Loucy (cell line): ENCODE measurements at regions not wholly inside any gene's neighbourhood (a gene's known extent, or its start where the extent isn't known, plus 50 kb on each side); places are given as distances from the start of the nearest gene placed in this dataset.

Experiments
- H2AFZ ChIP-seq: fragments of 200-600 bp; sonication (generic); 2 replicates; pipeline ENCODE4 v1.6.0; 2016; ENCODE audit warnings: antibody characterized with exemption, mild to moderate bottlenecking, low read length, moderate library complexity
- H3F3A ChIP-seq: fragments of 200-600 bp; 2 replicates; pipeline ENCODE4 v1.6.0; 2016; ENCODE audit warnings: antibody characterized with exemption, low read depth, mild to moderate bottlenecking
- H3K27me3 ChIP-seq: fragments of 200-600 bp; sonication (generic); 2 replicates; pipeline ENCODE4 v1.6.1; 2014; ENCODE audit warnings: low read length, mild to moderate bottlenecking; ENCODE audit not compliant: insufficient read depth, poor library complexity, severe bottlenecking
- H3K36me3 ChIP-seq: fragments of 200-600 bp; sonication (generic); 2 replicates; pipeline ENCODE4 v1.6.1; 2016; ENCODE audit warnings: low read length; ENCODE audit not compliant: insufficient read depth
- H3K4me1 ChIP-seq: fragments of 200-600 bp; sonication (generic); 2 replicates; pipeline ENCODE4 v1.5.1; 2014; ENCODE audit warnings: low read length, mild to moderate bottlenecking; ENCODE audit not compliant: insufficient read depth, poor library complexity, severe bottlenecking
- H3K4me2 ChIP-seq: fragments of 200-600 bp; sonication (generic); 2 replicates; pipeline ENCODE4 v1.6.0; 2014; ENCODE audit warnings: antibody characterized with exemption, low read length, low read depth, mild to moderate bottlenecking; ENCODE audit not compliant: poor library complexity, severe bottlenecking
- H3K4me3 ChIP-seq: fragments of 200-600 bp; sonication (generic); 2 replicates; pipeline ENCODE4 v1.5.1; 2014; ENCODE audit warnings: low read length, mild to moderate bottlenecking, mixed read lengths; ENCODE audit not compliant: poor library complexity, severe bottlenecking
- H3K79me2 ChIP-seq: fragments of 200-600 bp; sonication (generic); 2 replicates; pipeline ENCODE4 v1.6.1; 2014; ENCODE audit warnings: low read length; ENCODE audit not compliant: insufficient read depth
- H3K9ac ChIP-seq: fragments of 200-600 bp; sonication (generic); 2 replicates; pipeline ENCODE4 v1.6.0; 2014; ENCODE audit warnings: mild to moderate bottlenecking, low read depth, low read length, moderate library complexity; ENCODE audit not compliant: poor library complexity, severe bottlenecking
- H3K9me2 ChIP-seq: fragments of 200-600 bp; sonication (generic); replicated peaks from 2 replicates; pipeline ENCODE4 v1.6.1; 2016; ENCODE audit warnings: low read depth, low read length, mixed read lengths
- H3K9me3 ChIP-seq: fragments of 200-600 bp; sonication (generic); 2 replicates; pipeline ENCODE4 v1.6.1; 2014; ENCODE audit warnings: mild to moderate bottlenecking, antibody characterized with exemption, low read length, low read depth; ENCODE audit not compliant: insufficient read depth
- H4K20me1 ChIP-seq: fragments of 200-600 bp; sonication (generic); 2 replicates; pipeline ENCODE4 v1.6.0; 2014; ENCODE audit warnings: antibody characterized with exemption, low read length, mild to moderate bottlenecking; ENCODE audit not compliant: insufficient read depth, poor library complexity, severe bottlenecking
- CTCF ChIP-seq: fragments of 200-600 bp; sonication (generic); conservative IDR thresholded peaks from 2 replicates; pipeline ENCODE4 v1.5.1; 2014; ENCODE audit warnings: mild to moderate bottlenecking, antibody characterized with exemption, low read length
- EZH2phosphoT487 ChIP-seq: fragments of 200-600 bp; IDR thresholded peaks from 2 replicates; pipeline ENCODE4 v1.6.1; 2018; ENCODE audit warnings: antibody characterized with exemption, mild to moderate bottlenecking, moderate library complexity, borderline replicate concordance

- Histone ChIP-seq H3K4me2 (no peak overlapping the region), H3K4me1 (no peaks in the 10 kb centered on the region), H3K9me3 (no peaks in the 10 kb centered on the region), H3F3A (no peaks in the 10 kb centered on the region), H3K4me3 (no peak overlapping the region), H4K20me1 (no peaks in the 10 kb centered on the region), H3K79me2 (no peaks in the 10 kb centered on the region), H2AFZ (no peak overlapping the region), H3K36me3 (no peaks in the 10 kb centered on the region), H3K27me3 (no peaks in the 10 kb centered on the region), H3K9me2 (no peaks in the 10 kb centered on the region), H3K9ac (no peak overlapping the region)
- TF ChIP-seq CTCF (no peak), EZH2phosphoT487 (no peak)
Measured at GRCh38 chr13:57073983-57074382, 66.7 kb upstream of the PRR20A start.

- Histone ChIP-seq H3K4me2 (no peak overlapping the region), H3F3A (no peaks in the 10 kb centered on the region), H3K79me2 (no peaks in the 10 kb centered on the region), H3K4me3 (no peak overlapping the region), H3K4me1 (no peaks in the 10 kb centered on the region), H3K27me3 (no peaks in the 10 kb centered on the region), H3K9me3 (no peaks in the 10 kb centered on the region), H3K9ac (no peak overlapping the region), H3K36me3 (no peaks in the 10 kb centered on the region), H3K9me2 (no peaks in the 10 kb centered on the region), H4K20me1 (no peaks in the 10 kb centered on the region), H2AFZ (no peak overlapping the region)
- no peak for TF ChIP-seq EZH2phosphoT487
- no peak for TF ChIP-seq CTCF
Measured at GRCh38 chr13:57075588-57075987, 65.1 kb upstream of the PRR20A start.

GRCh38 chr13:57087006-57087405 is 53.7 kb upstream of the PRR20A start:
- Histone ChIP-seq H3K79me2 (no peaks in the 10 kb centered on the region), H3F3A (no peaks in the 10 kb centered on the region), H3K9ac (no peak overlapping the region), H3K4me2 (no peak overlapping the region), H3K4me1 (no peaks in the 10 kb centered on the region), H3K27me3 (no peaks in the 10 kb centered on the region), H2AFZ (no peak overlapping the region), H3K4me3 (no peak overlapping the region), H3K9me3 (no peaks in the 10 kb centered on the region), H3K9me2 (no peaks in the 10 kb centered on the region), H3K36me3 (no peaks in the 10 kb centered on the region), H4K20me1 (no peaks in the 10 kb centered on the region)
- TF ChIP-seq CTCF (no peak), EZH2phosphoT487 (no peak)
